ENCODE measurements at regions not wholly inside any gene's neighbourhood (a gene's known extent, or its start where the extent isn't known, plus 50 kb on each side); places are given as distances from the start of the nearest gene placed in this dataset.

DNA sequence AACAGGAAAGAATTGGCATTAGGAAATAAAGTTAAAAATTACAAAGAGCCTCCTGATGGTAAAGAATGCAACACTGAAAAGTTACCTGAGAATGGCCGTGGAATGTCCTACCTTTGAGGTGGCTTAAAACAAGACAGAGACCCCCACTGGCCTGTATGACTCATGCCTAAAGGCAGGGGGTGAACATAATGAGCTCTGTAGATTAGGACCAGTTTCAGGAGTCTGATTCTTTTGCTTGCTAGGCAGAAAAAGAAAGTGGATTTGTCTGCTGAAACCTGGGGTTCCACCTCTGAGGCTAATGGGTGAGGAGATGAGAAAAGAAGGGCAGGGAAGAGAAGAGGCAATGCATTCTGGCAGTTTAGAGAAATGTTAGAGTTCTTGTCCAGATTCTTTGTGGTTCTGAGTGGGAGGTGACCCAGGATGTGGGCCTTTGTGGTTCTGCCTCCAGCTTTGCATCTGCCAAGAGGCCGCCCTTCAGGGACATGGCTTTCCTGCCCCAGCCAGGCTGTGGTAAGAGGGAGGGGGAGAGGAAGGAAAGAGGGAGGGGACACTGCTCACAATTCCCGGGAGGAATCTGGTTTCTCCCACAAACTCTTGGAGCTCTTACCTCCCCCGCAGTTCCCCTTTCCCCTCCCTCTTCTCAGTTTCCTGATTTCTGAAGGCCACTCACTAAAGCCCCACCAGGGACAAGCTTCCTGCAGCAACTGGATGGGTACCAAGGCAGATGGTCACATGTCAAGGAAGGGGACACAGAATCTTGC is 109.6 kb downstream of the EFNB1 start:
- H3K4me1 ChIP-seq (ENCODE audit: low read length) = no peaks in the 10 kb centered on the region
- H3K4me2 ChIP-seq (ENCODE audit: low read length) = no peak overlapping the region
- no peak overlapping the region for H3K9ac ChIP-seq (ENCODE audit: low read length)
- H3K79me2 ChIP-seq (ENCODE audit: low read length) = no peaks in the 10 kb centered on the region
- no peaks in the 10 kb centered on the region for H3K9me3 ChIP-seq (ENCODE audit: insufficient read depth, low read length)
- no peak overlapping the region for H3K27ac ChIP-seq (ENCODE audit: low read length)
- no peak overlapping the region for H2AFZ ChIP-seq (ENCODE audit: low read depth, low read length)
- no peak for TF ChIP-seq EZH2phosphoT487 (IDR thresholded peaks at IDR 0.05; ENCODE audit: low read depth)
- H3K27me3 ChIP-seq (ENCODE audit: low read depth, low read length) = no peaks in the 10 kb centered on the region
- no peaks in the 10 kb centered on the region for H3K36me3 ChIP-seq (replicated peaks; ENCODE audit: low read depth, low read length)
- H4K20me1 ChIP-seq (ENCODE audit: insufficient read depth, low read length) = no peaks in the 10 kb centered on the region
- no peak overlapping the region for H3K4me3 ChIP-seq (ENCODE audit: low read length)

DNA sequence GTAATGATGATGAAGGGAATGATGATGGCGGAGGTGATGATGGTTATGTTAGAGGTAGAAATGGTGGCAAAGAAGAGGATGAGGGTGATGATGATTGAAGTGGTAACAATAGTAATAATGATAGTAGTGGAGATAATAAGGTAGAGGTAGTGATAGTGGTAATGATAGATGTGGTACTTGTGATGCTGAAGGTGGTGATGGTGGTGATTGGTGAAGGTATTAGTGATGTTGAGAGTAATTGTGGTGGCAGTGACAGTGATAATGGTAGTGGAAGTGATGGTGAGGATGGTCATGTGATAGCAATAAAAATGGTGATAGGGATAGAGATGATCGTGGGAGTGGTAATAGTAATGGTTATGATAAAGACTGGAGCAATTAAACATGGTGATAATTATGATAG is 108.8 kb downstream of the EFNB1 start:
- Histone ChIP-seq H4K20me1 (ENCODE audit: insufficient read depth, low read length) (no peaks in the 10 kb centered on the region), H3K4me3 (ENCODE audit: low read length) (no peak overlapping the region), H3K27me3 (ENCODE audit: low read depth, low read length) (no peaks in the 10 kb centered on the region), H2AFZ (ENCODE audit: low read depth, low read length) (no peak overlapping the region), H3K4me2 (ENCODE audit: low read length) (no peak overlapping the region), H3K27ac (ENCODE audit: low read length) (no peak overlapping the region), H3K9me3 (ENCODE audit: insufficient read depth, low read length) (no peaks in the 10 kb centered on the region), H3K79me2 (ENCODE audit: low read length) (no peaks in the 10 kb centered on the region), H3K4me1 (ENCODE audit: low read length) (no peaks in the 10 kb centered on the region), H3K36me3 (replicated peaks; ENCODE audit: low read depth, low read length) (no peaks in the 10 kb centered on the region), H3K9ac (ENCODE audit: low read length) (no peak overlapping the region)
- TF ChIP-seq, protein P1, sequence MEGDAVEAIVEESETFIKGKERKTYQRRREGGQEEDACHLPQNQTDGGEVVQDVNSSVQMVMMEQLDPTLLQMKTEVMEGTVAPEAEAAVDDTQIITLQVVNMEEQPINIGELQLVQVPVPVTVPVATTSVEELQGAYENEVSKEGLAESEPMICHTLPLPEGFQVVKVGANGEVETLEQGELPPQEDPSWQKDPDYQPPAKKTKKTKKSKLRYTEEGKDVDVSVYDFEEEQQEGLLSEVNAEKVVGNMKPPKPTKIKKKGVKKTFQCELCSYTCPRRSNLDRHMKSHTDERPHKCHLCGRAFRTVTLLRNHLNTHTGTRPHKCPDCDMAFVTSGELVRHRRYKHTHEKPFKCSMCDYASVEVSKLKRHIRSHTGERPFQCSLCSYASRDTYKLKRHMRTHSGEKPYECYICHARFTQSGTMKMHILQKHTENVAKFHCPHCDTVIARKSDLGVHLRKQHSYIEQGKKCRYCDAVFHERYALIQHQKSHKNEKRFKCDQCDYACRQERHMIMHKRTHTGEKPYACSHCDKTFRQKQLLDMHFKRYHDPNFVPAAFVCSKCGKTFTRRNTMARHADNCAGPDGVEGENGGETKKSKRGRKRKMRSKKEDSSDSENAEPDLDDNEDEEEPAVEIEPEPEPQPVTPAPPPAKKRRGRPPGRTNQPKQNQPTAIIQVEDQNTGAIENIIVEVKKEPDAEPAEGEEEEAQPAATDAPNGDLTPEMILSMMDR (IDR thresholded peaks at IDR 0.05; ENCODE audit: low read depth, low read length) = no peak
- TF ChIP-seq EZH2phosphoT487 (IDR thresholded peaks at IDR 0.05; ENCODE audit: low read depth) = no peak

DNA sequence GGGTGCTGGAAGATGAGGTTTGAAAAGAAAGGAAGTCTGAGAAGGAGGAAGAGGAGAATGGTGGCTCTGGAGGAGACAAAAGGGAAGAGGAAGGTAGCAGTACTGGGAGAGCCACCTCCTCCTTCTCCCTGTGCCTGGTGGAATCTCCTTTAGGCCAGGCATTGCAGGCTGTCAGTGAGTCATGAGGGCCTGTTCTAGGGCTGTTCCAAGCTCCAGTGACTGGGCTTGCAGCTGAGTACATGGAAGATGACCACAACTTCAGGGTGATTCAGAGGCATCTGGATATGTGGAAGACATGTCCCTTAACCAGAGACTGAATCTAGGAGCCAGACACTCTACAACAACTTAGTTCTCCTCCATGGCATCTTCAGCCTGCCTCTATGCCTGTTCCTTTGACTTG is 107.8 kb downstream of the EFNB1 start:
- TF ChIP-seq EZH2phosphoT487 (IDR thresholded peaks at IDR 0.05; ENCODE audit: low read depth) = no peak
- Histone ChIP-seq H4K20me1 (ENCODE audit: insufficient read depth, low read length) (no peaks in the 10 kb centered on the region), H2AFZ (ENCODE audit: low read depth, low read length) (no peak overlapping the region), H3K4me3 (ENCODE audit: low read length) (no peak overlapping the region), H3K27ac (ENCODE audit: low read length) (no peak overlapping the region), H3K9ac (ENCODE audit: low read length) (no peak overlapping the region), H3K36me3 (replicated peaks; ENCODE audit: low read depth, low read length) (no peaks in the 10 kb centered on the region), H3K9me3 (ENCODE audit: insufficient read depth, low read length) (no peaks in the 10 kb centered on the region), H3K4me2 (ENCODE audit: low read length) (no peak overlapping the region), H3K27me3 (ENCODE audit: low read depth, low read length) (no peaks in the 10 kb centered on the region), H3K79me2 (ENCODE audit: low read length) (no peaks in the 10 kb centered on the region), H3K4me1 (ENCODE audit: low read length) (no peaks in the 10 kb centered on the region)

DNA sequence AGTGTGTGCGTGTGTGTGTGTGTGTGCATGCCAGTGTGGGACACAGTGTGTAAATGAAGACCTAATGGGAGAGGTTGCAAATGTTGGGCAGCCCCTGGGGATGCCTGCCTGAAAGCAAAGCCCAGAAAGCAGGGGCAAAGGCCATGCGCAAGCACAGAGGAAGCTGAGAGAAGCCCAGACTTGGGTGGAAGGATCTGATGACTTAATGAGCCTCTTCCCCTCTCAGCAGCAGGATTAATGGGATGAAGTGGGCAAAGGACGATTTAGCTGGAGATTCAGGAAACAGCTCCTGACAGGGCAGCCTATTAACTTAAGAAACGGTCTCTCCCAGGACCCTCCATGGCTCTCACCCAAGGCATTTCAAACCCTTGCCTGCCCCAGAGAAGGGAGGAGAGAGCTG is 107.3 kb downstream of the EFNB1 start:
- H3K36me3 ChIP-seq (replicated peaks; ENCODE audit: low read depth, low read length) = no peaks in the 10 kb centered on the region
- H3K9me3 ChIP-seq (ENCODE audit: insufficient read depth, low read length) = no peaks in the 10 kb centered on the region
- no peaks in the 10 kb centered on the region for H3K79me2 ChIP-seq (ENCODE audit: low read length)
- no peaks in the 10 kb centered on the region for H3K27me3 ChIP-seq (ENCODE audit: low read depth, low read length)
- no peak overlapping the region for H3K4me2 ChIP-seq (ENCODE audit: low read length)
- H3K4me1 ChIP-seq (ENCODE audit: low read length) = no peaks in the 10 kb centered on the region
- TF ChIP-seq, protein P1 (IDR thresholded peaks at IDR 0.05; ENCODE audit: low read depth, low read length) = no peak
- TF ChIP-seq EZH2phosphoT487 (IDR thresholded peaks at IDR 0.05; ENCODE audit: low read depth) = no peak
- H4K20me1 ChIP-seq (ENCODE audit: insufficient read depth, low read length) = no peaks in the 10 kb centered on the region
- no peak overlapping the region for H3K9ac ChIP-seq (ENCODE audit: low read length)
- no peak overlapping the region for H3K27ac ChIP-seq (ENCODE audit: low read length)
- no peak overlapping the region for H3K4me3 ChIP-seq (ENCODE audit: low read length)
- H2AFZ ChIP-seq (ENCODE audit: low read depth, low read length) = no peak overlapping the region

DNA sequence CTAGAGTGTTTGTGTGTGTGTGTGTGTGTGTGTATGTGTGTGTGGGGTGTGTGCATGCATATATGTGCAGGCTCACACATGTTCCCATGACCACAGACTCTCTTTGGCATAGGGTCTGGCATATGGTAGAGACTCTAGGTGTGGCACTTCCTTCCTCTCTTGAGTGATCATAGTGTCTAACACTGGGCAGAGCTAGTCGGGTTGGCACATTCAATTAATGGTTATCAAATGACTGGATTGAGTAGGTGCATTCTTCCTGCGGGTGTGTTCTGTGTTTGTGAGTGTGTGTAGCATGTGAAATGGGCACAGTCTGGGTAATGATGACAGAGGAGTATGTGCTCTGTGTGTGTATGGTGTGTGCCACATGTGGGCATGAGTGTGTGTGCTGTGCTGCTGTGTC is 106.5 kb downstream of the EFNB1 start:
- no peak overlapping the region for H3K4me3 ChIP-seq (ENCODE audit: low read length)
- no peak for TF ChIP-seq EZH2phosphoT487 (IDR thresholded peaks at IDR 0.05; ENCODE audit: low read depth)
- TF ChIP-seq, protein P1 (IDR thresholded peaks at IDR 0.05; ENCODE audit: low read depth, low read length) = no peak
- no peaks in the 10 kb centered on the region for H3K9me3 ChIP-seq (ENCODE audit: insufficient read depth, low read length)
- H3K79me2 ChIP-seq (ENCODE audit: low read length) = no peaks in the 10 kb centered on the region
- no peaks in the 10 kb centered on the region for H3K4me1 ChIP-seq (ENCODE audit: low read length)
- no peak overlapping the region for H3K4me2 ChIP-seq (ENCODE audit: low read length)
- no peak overlapping the region for H3K9ac ChIP-seq (ENCODE audit: low read length)
- H3K36me3 ChIP-seq (replicated peaks; ENCODE audit: low read depth, low read length) = no peaks in the 10 kb centered on the region
- H3K27me3 ChIP-seq (ENCODE audit: low read depth, low read length) = no peaks in the 10 kb centered on the region
- H2AFZ ChIP-seq (ENCODE audit: low read depth, low read length) = no peak overlapping the region
- H4K20me1 ChIP-seq (ENCODE audit: insufficient read depth, low read length) = no peaks in the 10 kb centered on the region
- no peak overlapping the region for H3K27ac ChIP-seq (ENCODE audit: low read length)

All from OCI-LY3 (cell line).